ENCODE measurements at regions not wholly inside any gene's neighbourhood (a gene's known extent, or its start where the extent isn't known, plus 50 kb on each side); places are given as distances from the start of the nearest gene placed in this dataset.
"Not testable (repeated sequence)": the region's sequence is repeated elsewhere in the genome, so short reads cannot be mapped to it uniquely, and the experiment has no call there.

DNA sequence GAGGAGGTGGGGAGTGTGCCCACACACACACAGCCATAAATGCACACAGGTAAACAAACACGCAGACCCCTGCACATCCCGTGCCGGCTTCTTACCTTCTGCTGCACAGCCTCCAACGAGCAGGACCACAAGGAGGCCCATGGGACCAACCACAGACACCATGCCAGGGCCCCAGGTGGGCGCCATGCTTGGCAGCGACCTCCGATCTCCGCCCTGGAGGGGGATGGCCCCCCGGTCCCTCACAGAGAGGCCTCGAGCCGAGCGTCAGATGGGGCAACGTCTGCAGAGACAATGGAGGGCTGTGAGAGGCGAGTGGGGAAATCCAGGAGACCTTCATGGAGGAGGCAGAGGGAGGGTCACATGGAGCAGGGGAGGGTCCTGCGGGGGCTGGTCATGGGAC, 54.7 kb downstream of the PTPRS start:
- no peak for TF ChIP-seq CTCF (IDR thresholded peaks at IDR 0.05; ENCODE audit: insufficient read depth, low read length, poor library complexity, severe bottlenecking)
- Histone ChIP-seq H3K27me3 (replicated peaks; ENCODE audit: control insufficient read depth, insufficient read depth, low read length) (no peaks in the 10 kb centered on the region), H3K4me3 (replicated peaks; ENCODE audit: low read depth, low read length) (no peak overlapping the region), H3K36me3 (ENCODE audit: control insufficient read depth, insufficient read depth, low read length) (no peaks in the 10 kb centered on the region)
- no peak for DNase-seq (ENCODE audit: extremely low read depth, insufficient read length)

DNA sequence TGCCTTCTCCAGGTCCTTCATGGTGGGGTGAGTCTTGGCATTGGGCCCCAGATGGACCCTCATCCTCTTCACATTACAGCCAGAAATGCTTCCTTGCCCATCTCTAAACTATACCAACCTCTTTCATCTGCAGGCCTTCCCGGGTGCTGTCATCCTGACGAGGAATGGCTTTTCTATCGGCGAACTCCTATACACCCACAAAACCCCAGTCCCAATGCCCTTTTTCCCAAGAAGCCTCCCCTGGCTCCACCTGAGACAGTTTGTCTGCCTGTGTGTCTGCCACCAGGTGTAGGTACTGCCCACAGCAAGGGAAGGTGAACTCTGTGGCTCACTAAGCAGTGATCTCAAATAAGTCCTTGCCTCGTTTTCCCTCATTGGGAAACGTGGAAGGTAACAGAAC, 55.3 kb downstream of the PTPRS start:
- H3K4me3 ChIP-seq (replicated peaks; ENCODE audit: low read depth, low read length): no peak overlapping the region
- DNase-seq (ENCODE audit: extremely low read depth, insufficient read length): no peak
- H3K27me3 ChIP-seq (replicated peaks; ENCODE audit: control insufficient read depth, insufficient read depth, low read length): no peaks in the 10 kb centered on the region
- H3K36me3 ChIP-seq (ENCODE audit: control insufficient read depth, insufficient read depth, low read length): no peaks in the 10 kb centered on the region
- TF ChIP-seq CTCF (IDR thresholded peaks at IDR 0.05; ENCODE audit: insufficient read depth, low read length, poor library complexity, severe bottlenecking): no peak

DNA sequence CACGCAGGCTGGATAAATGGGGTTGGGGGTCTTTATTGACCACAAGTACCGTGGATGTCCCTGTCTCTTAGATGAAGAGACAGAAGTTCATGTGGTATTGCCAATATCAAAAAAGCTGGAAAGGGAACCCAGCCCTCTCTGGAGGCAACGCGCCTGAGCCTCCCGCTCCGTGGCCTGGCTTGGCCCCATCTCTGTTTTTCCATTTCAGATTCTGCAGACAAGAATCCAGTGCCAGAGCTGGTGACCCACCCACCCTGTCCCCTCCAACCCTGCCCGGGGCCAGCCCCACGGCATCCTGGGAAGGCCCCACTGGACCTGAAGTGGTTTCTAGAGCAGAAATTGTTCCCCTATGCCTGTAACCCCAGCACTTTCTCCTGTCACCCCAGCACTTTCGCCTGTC, 57.7 kb downstream of the PTPRS start:
- TF ChIP-seq CTCF (IDR thresholded peaks at IDR 0.05; ENCODE audit: insufficient read depth, low read length, poor library complexity, severe bottlenecking): no peak
- no peaks in the 10 kb centered on the region for H3K36me3 ChIP-seq (ENCODE audit: control insufficient read depth, insufficient read depth, low read length)

GRCh38 chr19:5281588-5281987, 59.0 kb downstream of the PTPRS start:
- no peak for TF ChIP-seq CTCF (IDR thresholded peaks at IDR 0.05; ENCODE audit: insufficient read depth, low read length, poor library complexity, severe bottlenecking)
- Histone ChIP-seq H3K4me3 (replicated peaks; ENCODE audit: low read depth, low read length) (no peak overlapping the region), H3K36me3 (ENCODE audit: control insufficient read depth, insufficient read depth, low read length) (no peaks in the 10 kb centered on the region), H3K27me3 (replicated peaks; ENCODE audit: control insufficient read depth, insufficient read depth, low read length) (no peaks in the 10 kb centered on the region)
- no peak for DNase-seq (ENCODE audit: extremely low read depth, insufficient read length)

More for the DNA sequence above, 57.7 kb downstream of the PTPRS start:
- DNase-seq (ENCODE audit: extremely low read depth, insufficient read length): no peak
- Histone ChIP-seq H3K27me3 (replicated peaks; ENCODE audit: control insufficient read depth, insufficient read depth, low read length) (no peaks in the 10 kb centered on the region), H3K4me3 (replicated peaks; ENCODE audit: low read depth, low read length) (no peak overlapping the region)

- H3K36me3 ChIP-seq (ENCODE audit: control insufficient read depth, insufficient read depth, low read length); DNase-seq (ENCODE audit: extremely low read depth, insufficient read length); H3K27me3 ChIP-seq (replicated peaks; ENCODE audit: control insufficient read depth, insufficient read depth, low read length); H3K4me3 ChIP-seq (replicated peaks; ENCODE audit: low read depth, low read length): not testable (repeated sequence)
These were observed 64.9 kb downstream of the PTPRS start for GRCh38 chr19:5275668-5276067.

DNA sequence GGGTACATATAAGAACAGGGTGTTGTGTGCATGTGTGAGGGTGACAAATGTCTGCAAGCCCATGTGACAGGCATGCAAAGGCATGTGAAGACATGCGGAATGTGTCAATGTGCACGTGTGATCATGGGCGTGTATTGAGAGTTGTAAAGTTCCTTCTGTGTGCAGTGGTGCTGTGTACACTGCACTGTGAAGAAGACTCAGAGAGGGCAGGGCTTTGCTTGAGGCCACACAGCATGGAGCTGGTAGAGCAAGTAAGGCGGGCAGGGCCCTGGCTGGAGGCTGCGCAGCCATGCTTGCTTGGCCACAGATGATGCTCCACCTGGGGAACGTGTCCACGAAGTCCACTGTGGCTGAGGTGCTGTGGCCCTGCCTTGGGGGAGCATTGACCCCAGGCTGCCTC, 66.8 kb downstream of the PTPRS start:
- H3K36me3 ChIP-seq (ENCODE audit: control insufficient read depth, insufficient read depth, low read length): no peaks in the 10 kb centered on the region

More for the DNA sequence above, 66.8 kb downstream of the PTPRS start:
- no peak overlapping the region for H3K4me3 ChIP-seq (replicated peaks; ENCODE audit: low read depth, low read length)
- DNase-seq (ENCODE audit: extremely low read depth, insufficient read length): no peak
- no peak for TF ChIP-seq CTCF (IDR thresholded peaks at IDR 0.05; ENCODE audit: insufficient read depth, low read length, poor library complexity, severe bottlenecking)
- H3K27me3 ChIP-seq (replicated peaks; ENCODE audit: control insufficient read depth, insufficient read depth, low read length): no peaks in the 10 kb centered on the region

Measured in GM06990 (cell line).